ENCODE measurements at regions not wholly inside any gene's neighbourhood (a gene's known extent, or its start where the extent isn't known, plus 50 kb on each side); places are given as distances from the start of the nearest gene placed in this dataset.

DNA sequence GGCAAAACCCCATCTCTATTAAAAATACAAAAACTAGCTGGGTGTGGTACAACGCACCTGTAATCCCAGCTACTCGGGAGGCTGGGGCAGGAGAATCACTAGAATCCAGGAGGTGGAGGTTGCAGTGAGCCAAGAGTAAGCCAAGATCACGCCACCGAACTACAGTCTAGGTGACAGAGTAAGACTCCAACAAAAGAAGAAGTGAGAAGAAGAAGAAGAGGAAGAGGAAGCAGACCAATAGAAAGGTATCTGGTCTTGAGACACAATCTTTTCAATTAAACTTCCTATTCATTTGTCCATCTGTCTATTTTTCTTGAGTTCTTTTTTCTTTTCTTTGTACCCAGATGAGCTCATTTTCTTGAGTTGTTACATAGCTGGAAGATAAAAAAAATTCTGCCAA lies 55.7 kb upstream of the ACADM start:
- TF ChIP-seq PAX5 (IDR thresholded peaks at IDR 0.05; ENCODE audit: insufficient read depth, low read length, severe bottlenecking) (no peak), SPI1 (IDR thresholded peaks at IDR 0.05; ENCODE audit: low read depth, low read length) (peak; percentile 64)
- DNase-seq (ENCODE audit: insufficient read length, low spot score) (no peak), FAIRE-seq (no peak)

GRCh38 chr1:75671708-75672107 lies 52.8 kb upstream of the ACADM start:
- DNase-seq (ENCODE audit: insufficient read length, low spot score) (no peak), FAIRE-seq (no peak)
- TF ChIP-seq POLR2A (IDR thresholded peaks at IDR 0.05; ENCODE audit: low read depth, low read length): no peak
- TF ChIP-seq SPI1 (IDR thresholded peaks at IDR 0.05; ENCODE audit: low read depth, low read length): peak; percentile 79

GRCh38 chr1:75672108-75672507 lies 52.4 kb upstream of the ACADM start:
- TF ChIP-seq POLR2AphosphoS5 (IDR thresholded peaks at IDR 0.05; ENCODE audit: low read depth, low read length) (no peak), SPI1 (IDR thresholded peaks at IDR 0.05; ENCODE audit: low read depth, low read length) (no peak), POU2F2 (IDR thresholded peaks at IDR 0.05; ENCODE audit: low read depth, low read length) (no peak)
- DNase-seq (ENCODE audit: insufficient read length, low spot score): no peak
- FAIRE-seq: no peak

DNA sequence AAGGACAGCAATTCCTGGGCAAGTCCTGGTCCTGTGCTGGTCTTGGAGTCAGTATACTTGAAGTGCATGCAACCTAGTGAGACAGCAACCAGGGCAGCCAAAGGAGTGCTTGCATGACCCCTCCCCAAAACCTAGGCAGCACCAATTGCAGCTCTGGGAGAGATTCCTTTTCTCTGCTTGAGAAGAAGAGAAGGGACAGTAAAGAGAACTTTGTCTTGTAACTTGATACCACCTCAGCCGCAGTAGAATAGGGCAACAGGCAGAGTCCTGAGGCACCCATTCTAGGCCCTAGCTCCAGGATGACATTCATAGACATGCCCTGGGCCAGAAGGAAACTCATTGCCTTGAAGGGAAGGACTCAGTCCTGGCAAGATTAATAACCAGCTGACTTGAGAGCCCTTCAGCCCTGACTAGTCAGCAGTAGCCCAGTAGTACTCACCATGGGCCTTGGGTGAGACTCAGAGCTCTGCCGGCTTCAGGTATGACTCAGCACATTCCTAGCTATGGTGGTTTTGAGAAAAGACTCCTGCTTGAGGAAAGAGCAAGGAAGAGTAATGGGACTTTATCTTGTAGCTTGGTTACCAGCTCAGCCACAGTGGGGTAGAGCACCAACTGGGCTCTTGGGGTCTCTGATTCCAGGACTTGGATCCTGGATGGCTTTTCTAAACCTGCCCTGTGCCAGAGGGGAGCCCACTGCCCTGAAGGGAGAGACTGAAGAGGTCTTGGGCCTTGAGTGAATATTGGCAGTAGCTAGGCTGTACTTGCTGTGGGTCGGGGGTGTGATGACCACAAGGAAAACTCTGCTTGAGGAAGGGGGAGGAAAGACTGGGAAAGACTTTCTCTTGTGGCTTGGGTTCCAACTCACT lies 51.7 kb upstream of the ACADM start:
- FAIRE-seq (no peak), DNase-seq (ENCODE audit: insufficient read length, low spot score) (no peak)
- TF ChIP-seq POLR2A (IDR thresholded peaks at IDR 0.05; ENCODE audit: low read depth, low read length) (no peak), SPI1 (IDR thresholded peaks at IDR 0.05; ENCODE audit: low read depth, low read length) (no peak), PAX5 (IDR thresholded peaks at IDR 0.05; ENCODE audit: insufficient read depth, low read length, severe bottlenecking) (no peak), TAF1 (IDR thresholded peaks at IDR 0.05; ENCODE audit: low read depth, low read length) (no peak), POLR2AphosphoS5 (IDR thresholded peaks at IDR 0.05; ENCODE audit: low read depth, low read length) (no peak), POU2F2 (IDR thresholded peaks at IDR 0.05; ENCODE audit: low read depth, low read length) (no peak)

GRCh38 chr1:75673399-75673798 lies 51.1 kb upstream of the ACADM start:
- DNase-seq (ENCODE audit: insufficient read length, low spot score): no peak
- TF ChIP-seq SPI1 (IDR thresholded peaks at IDR 0.05; ENCODE audit: low read depth, low read length) (no peak), TAF1 (IDR thresholded peaks at IDR 0.05; ENCODE audit: low read depth, low read length) (no peak), POLR2A (IDR thresholded peaks at IDR 0.05; ENCODE audit: low read depth, low read length) (no peak), POLR2AphosphoS5 (IDR thresholded peaks at IDR 0.05; ENCODE audit: low read depth, low read length) (no peak), POU2F2 (IDR thresholded peaks at IDR 0.05; ENCODE audit: low read depth, low read length) (no peak), PAX5 (IDR thresholded peaks at IDR 0.05; ENCODE audit: insufficient read depth, low read length, severe bottlenecking) (no peak)
- no peak for FAIRE-seq

DNA sequence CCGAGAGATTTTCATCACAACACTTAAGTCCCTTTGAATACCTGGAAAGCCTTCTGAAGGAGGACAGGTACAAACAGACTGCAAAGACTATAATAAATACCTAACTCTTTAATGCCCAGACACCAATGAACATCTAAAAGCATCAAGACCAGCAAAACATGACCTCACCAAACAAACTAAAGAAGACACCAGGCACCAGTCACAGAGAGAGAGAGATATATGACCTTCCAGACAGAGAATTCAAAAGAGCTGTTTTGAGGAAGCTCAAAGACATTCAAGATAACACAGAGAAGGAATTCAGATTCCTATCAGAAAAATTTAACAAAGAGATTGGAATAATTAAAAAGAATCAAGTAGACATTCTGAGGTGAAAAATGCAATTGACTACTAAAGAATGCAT lies 50.6 kb upstream of the ACADM start:
- FAIRE-seq (no peak), DNase-seq (ENCODE audit: insufficient read length, low spot score) (no peak)
- TF ChIP-seq POU2F2 (IDR thresholded peaks at IDR 0.05; ENCODE audit: low read depth, low read length) (no peak), POLR2A (IDR thresholded peaks at IDR 0.05; ENCODE audit: low read depth, low read length) (no peak), POLR2AphosphoS5 (IDR thresholded peaks at IDR 0.05; ENCODE audit: low read depth, low read length) (no peak), PAX5 (IDR thresholded peaks at IDR 0.05; ENCODE audit: insufficient read depth, low read length, severe bottlenecking) (no peak), TAF1 (IDR thresholded peaks at IDR 0.05; ENCODE audit: low read depth, low read length) (no peak), SPI1 (IDR thresholded peaks at IDR 0.05; ENCODE audit: low read depth, low read length) (no peak)
